HEK293 (cell line): ENCODE measurements at regions not wholly inside any gene's neighbourhood (a gene's known extent, or its start where the extent isn't known, plus 50 kb on each side); places are given as distances from the start of the nearest gene placed in this dataset.

Experiments
- EGR2 ChIP-seq: fragments of 450-650 bp; formaldehyde crosslinking; IDR thresholded peaks from 2 replicates; pipeline ENCODE4 v1.5.1; 2016; ENCODE audit warnings: low read depth, missing biosample characterization, missing genetic modification characterization
- FEZF1 ChIP-seq: fragments of 450-650 bp; formaldehyde crosslinking; IDR thresholded peaks from 2 replicates; pipeline ENCODE4 v1.5.1; 2016; ENCODE audit warnings: missing biosample characterization, missing genetic modification characterization
- GFI1B ChIP-seq: fragments of 450-650 bp; formaldehyde crosslinking; IDR thresholded peaks from 2 replicates; pipeline ENCODE4 v1.5.1; 2016; ENCODE audit warnings: missing biosample characterization, missing genetic modification characterization
- HOXA7 ChIP-seq: sonication (generic); formaldehyde crosslinking; IDR thresholded peaks from 2 replicates; pipeline ENCODE4 v1.8.1; 2022; ENCODE audit warnings: missing genetic modification reagents, borderline replicate concordance
- HOXC10 ChIP-seq: sonication (generic); formaldehyde crosslinking; IDR thresholded peaks from 2 replicates; pipeline ENCODE4 v1.8.1; 2023; ENCODE audit warnings: mild to moderate bottlenecking, missing genetic modification reagents
- PRDM1 ChIP-seq: fragments of 450-650 bp; formaldehyde crosslinking; IDR thresholded peaks from 2 replicates; pipeline ENCODE4; 2016; ENCODE audit warnings: missing biosample characterization, missing genetic modification characterization
- SCRT2 ChIP-seq: fragments of 450-650 bp; formaldehyde crosslinking; IDR thresholded peaks from 2 replicates; pipeline ENCODE4 v1.5.1; 2016; ENCODE audit warnings: missing biosample characterization, missing genetic modification characterization
- SP3 ChIP-seq: fragments of 450-650 bp; formaldehyde crosslinking; IDR thresholded peaks from 2 replicates; pipeline ENCODE4 v1.5.1; 2016; ENCODE audit warnings: missing biosample characterization, missing genetic modification characterization
- SP7 ChIP-seq: fragments of 450-650 bp; formaldehyde crosslinking; IDR thresholded peaks from 2 replicates; pipeline ENCODE4 v1.5.1; 2016; ENCODE audit warnings: missing biosample characterization, missing genetic modification characterization
- TCF7L2 ChIP-seq: IDR thresholded peaks from 2 replicates; pipeline ENCODE4 v1.6.1; 2011; ENCODE audit warnings: low read depth, mild to moderate bottlenecking, inconsistent platforms, low read length, moderate library complexity, borderline replicate concordance
- TRIM28 ChIP-seq: IDR thresholded peaks from 2 replicates; pipeline ENCODE4 v1.6.1; 2011; ENCODE audit warnings: low read length, control low read depth, borderline replicate concordance
- ZBTB1 ChIP-seq: fragments of 450-650 bp; formaldehyde crosslinking; IDR thresholded peaks from 2 replicates; pipeline ENCODE4 v1.5.1; 2016; ENCODE audit warnings: missing biosample characterization, missing genetic modification characterization
- ZFP37 ChIP-seq: fragments of 450-650 bp; formaldehyde crosslinking; IDR thresholded peaks from 2 replicates; pipeline ENCODE4 v1.5.1; 2016; ENCODE audit warnings: missing biosample characterization, missing genetic modification characterization
- ZNF16 ChIP-seq: fragments of 450-650 bp; formaldehyde crosslinking; IDR thresholded peaks from 2 replicates; pipeline ENCODE4 v1.5.1; 2016; ENCODE audit warnings: low read depth, missing biosample characterization, missing genetic modification characterization
- ZNF23 ChIP-seq: fragments of 450-650 bp; formaldehyde crosslinking; IDR thresholded peaks from 2 replicates; pipeline ENCODE4 v1.5.1; 2016; ENCODE audit warnings: missing biosample characterization, missing genetic modification characterization, borderline replicate concordance
- ZNF311 ChIP-seq: fragments of 450-650 bp; formaldehyde crosslinking; IDR thresholded peaks from 2 replicates; pipeline ENCODE4 v1.5.1; 2017; ENCODE audit warnings: missing biosample characterization, missing genetic modification characterization, borderline replicate concordance
- ZNF324 ChIP-seq: fragments of 450-650 bp; formaldehyde crosslinking; IDR thresholded peaks from 2 replicates; pipeline ENCODE4 v1.5.1; 2016; ENCODE audit warnings: missing biosample characterization, missing genetic modification characterization
- ZNF549 ChIP-seq: fragments of 450-650 bp; IDR thresholded peaks from 2 replicates; pipeline ENCODE4 v1.5.1; 2018; ENCODE audit warnings: missing biosample characterization, missing genetic modification characterization, mild to moderate bottlenecking, inconsistent platforms, moderate library complexity
- ZNF571 ChIP-seq: fragments of 450-650 bp; formaldehyde crosslinking; IDR thresholded peaks from 2 replicates; pipeline ENCODE4 v1.5.0; 2017; ENCODE audit warnings: missing biosample characterization, missing genetic modification characterization
- ZNF600 ChIP-seq: fragments of 450-650 bp; formaldehyde crosslinking; IDR thresholded peaks from 2 replicates; pipeline ENCODE4 v1.5.1; 2016; ENCODE audit warnings: missing biosample characterization, missing genetic modification characterization
- ZNF660 ChIP-seq: fragments of 450-650 bp; IDR thresholded peaks from 2 replicates; pipeline ENCODE4 v1.5.1; 2018; ENCODE audit warnings: missing biosample characterization, mild to moderate bottlenecking, missing genetic modification characterization
- ZNF677 ChIP-seq: fragments of 450-650 bp; IDR thresholded peaks from 2 replicates; pipeline ENCODE4 v1.5.0; 2018; ENCODE audit warnings: missing biosample characterization, mild to moderate bottlenecking, missing genetic modification characterization, moderate library complexity
- ZNF776 ChIP-seq: fragments of 450-650 bp; formaldehyde crosslinking; IDR thresholded peaks from 2 replicates; pipeline ENCODE4 v1.5.0; 2017; ENCODE audit warnings: missing biosample characterization, missing genetic modification characterization, borderline replicate concordance
- ZNF777 ChIP-seq: fragments of 450-650 bp; formaldehyde crosslinking; IDR thresholded peaks from 2 replicates; pipeline ENCODE4 v1.5.1; 2017; ENCODE audit warnings: missing biosample characterization, missing genetic modification characterization, borderline replicate concordance
- TF ChIP-seq, protein P1 (sequence below): fragments of 450-650 bp; formaldehyde crosslinking; IDR thresholded peaks from 2 replicates; pipeline ENCODE4 v1.5.1; 2016; ENCODE audit warnings: missing biosample characterization, missing genetic modification characterization, borderline replicate concordance
- TF ChIP-seq, protein P2 (sequence below): fragments of 450-650 bp; formaldehyde crosslinking; IDR thresholded peaks from 2 replicates; pipeline ENCODE4 v1.5.1; 2016; ENCODE audit warnings: missing biosample characterization, missing genetic modification characterization
- TF ChIP-seq, protein P3 (sequence below): fragments of 450-650 bp; formaldehyde crosslinking; IDR thresholded peaks from 2 replicates; pipeline ENCODE4 v1.5.1; 2017; ENCODE audit warnings: missing biosample characterization, missing genetic modification characterization
- TF ChIP-seq, protein P4 (sequence below): fragments of 450-650 bp; formaldehyde crosslinking; IDR thresholded peaks from 2 replicates; pipeline ENCODE4 v1.5.1; 2016; ENCODE audit warnings: missing biosample characterization, missing genetic modification characterization

DNA sequence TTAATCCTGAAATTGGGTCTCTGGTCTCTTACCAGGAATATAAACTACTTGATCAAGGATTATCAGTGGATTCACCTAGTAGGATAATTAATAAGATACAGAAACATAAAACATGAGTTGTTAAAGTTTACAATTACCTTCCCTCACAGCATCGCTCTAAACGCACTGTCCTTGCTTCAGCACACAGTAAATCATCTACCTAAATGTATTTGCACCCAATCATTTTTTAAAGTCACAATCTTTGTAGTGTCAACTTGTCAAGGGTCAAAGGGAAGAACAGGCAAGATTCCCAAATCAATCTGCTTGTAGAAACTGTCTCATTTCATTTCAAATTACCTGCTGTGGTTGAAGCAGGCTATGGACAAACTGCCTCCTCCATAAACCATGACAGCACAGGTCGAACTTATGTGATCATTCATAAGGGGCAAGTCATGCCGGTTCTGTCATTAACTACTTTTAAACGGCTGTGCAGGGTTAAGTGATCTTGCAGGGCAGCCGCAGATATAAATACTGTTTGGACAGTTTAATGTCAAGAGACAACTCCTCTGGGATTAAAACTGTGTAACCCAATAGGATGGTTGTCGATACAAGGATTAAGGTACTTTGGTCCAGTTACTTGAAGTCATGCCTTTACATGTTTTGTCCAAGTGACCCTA lies 93.6 kb downstream of the ZNF281 start (continued):
- TF ChIP-seq, protein P1, sequence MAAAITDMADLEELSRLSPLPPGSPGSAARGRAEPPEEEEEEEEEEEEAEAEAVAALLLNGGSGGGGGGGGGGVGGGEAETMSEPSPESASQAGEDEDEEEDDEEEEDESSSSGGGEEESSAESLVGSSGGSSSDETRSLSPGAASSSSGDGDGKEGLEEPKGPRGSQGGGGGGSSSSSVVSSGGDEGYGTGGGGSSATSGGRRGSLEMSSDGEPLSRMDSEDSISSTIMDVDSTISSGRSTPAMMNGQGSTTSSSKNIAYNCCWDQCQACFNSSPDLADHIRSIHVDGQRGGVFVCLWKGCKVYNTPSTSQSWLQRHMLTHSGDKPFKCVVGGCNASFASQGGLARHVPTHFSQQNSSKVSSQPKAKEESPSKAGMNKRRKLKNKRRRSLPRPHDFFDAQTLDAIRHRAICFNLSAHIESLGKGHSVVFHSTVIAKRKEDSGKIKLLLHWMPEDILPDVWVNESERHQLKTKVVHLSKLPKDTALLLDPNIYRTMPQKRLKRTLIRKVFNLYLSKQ (tag by site-specific recombination): no peak
- TF ChIP-seq EGR2 (no peak), ZNF549 (tag by site-specific recombination) (no peak), ZNF311 (tag by site-specific recombination) (no peak), ZNF777 (no peak), HOXA7 (CRISPR knock-in tag) (no peak), ZNF324 (tag by site-specific recombination) (no peak), ZNF571 (tag by site-specific recombination) (no peak), HOXC10 (CRISPR knock-in tag) (no peak), TCF7L2 (0 out of 2 replicates have a peak, but pooled peaks have one; percentile 21), FEZF1 (tag by site-specific recombination) (peak; percentile 22; the same call in 1 of the 2 replicates), ZBTB1 (tag by site-specific recombination) (no peak), ZNF677 (tag by site-specific recombination) (no peak), SP3 (tag by site-specific recombination) (no peak), ZFP37 (tag by site-specific recombination) (no peak), TRIM28 (no peak; the same call in 1 of the 2 replicates), ZNF660 (tag by site-specific recombination) (no peak), SP7 (no peak), PRDM1 (no peak), SCRT2 (tag by site-specific recombination) (no peak), GFI1B (tag by site-specific recombination) (no peak), ZNF600 (peak; percentile 69), ZNF16 (tag by site-specific recombination) (no peak), ZNF776 (tag by site-specific recombination) (no peak), ZNF23 (tag by site-specific recombination) (no peak)
- TF ChIP-seq, protein P2, sequence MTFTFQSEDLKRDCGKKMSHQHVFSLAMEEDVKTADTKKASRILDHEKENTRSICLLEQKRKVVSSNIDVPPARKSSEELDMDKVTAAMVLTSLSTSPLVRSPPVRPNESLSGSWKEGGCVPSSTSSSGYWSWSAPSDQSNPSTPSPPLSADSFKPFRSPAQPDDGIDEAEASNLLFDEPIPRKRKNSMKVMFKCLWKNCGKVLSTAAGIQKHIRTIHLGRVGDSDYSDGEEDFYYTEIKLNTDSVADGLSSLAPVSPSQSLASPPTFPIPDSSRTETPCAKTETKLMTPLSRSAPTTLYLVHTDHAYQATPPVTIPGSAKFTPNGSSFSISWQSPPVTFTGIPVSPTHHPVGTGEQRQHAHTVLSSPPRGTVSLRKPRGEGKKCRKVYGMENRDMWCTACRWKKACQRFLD: no peak
- TF ChIP-seq, protein P3, sequence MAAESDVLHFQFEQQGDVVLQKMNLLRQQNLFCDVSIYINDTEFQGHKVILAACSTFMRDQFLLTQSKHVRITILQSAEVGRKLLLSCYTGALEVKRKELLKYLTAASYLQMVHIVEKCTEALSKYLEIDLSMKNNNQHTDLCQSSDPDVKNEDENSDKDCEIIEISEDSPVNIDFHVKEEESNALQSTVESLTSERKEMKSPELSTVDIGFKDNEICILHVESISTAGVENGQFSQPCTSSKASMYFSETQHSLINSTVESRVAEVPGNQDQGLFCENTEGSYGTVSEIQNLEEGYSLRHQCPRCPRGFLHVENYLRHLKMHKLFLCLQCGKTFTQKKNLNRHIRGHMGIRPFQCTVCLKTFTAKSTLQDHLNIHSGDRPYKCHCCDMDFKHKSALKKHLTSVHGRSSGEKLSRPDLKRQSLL (tag by site-specific recombination): no peak
- TF ChIP-seq, protein P4, sequence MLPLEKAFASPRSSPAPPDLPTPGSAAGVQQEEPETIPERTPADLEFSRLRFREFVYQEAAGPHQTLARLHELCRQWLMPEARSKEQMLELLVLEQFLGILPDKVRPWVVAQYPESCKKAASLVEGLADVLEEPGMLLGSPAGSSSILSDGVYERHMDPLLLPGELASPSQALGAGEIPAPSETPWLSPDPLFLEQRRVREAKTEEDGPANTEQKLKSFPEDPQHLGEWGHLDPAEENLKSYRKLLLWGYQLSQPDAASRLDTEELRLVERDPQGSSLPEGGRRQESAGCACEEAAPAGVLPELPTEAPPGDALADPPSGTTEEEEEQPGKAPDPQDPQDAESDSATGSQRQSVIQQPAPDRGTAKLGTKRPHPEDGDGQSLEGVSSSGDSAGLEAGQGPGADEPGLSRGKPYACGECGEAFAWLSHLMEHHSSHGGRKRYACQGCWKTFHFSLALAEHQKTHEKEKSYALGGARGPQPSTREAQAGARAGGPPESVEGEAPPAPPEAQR: no peak
